GM19240 (cell line): ENCODE measurements at regions not wholly inside any gene's neighbourhood (a gene's known extent, or its start where the extent isn't known, plus 50 kb on each side); places are given as distances from the start of the nearest gene placed in this dataset.
"Not testable (repeated sequence)": the region's sequence is repeated elsewhere in the genome, so short reads cannot be mapped to it uniquely, and the experiment has no call there.

ENCODE experiments used
- DNase-seq: peaks from one replicate; pipeline ENCODE4 v3.0.0; 2011; ENCODE audit warnings: low spot score; ENCODE audit not compliant: insufficient read length

- no peak for DNase-seq
Observed at GRCh38 chr11:69869311-69869939, 50.2 kb upstream of the FGF3 start.

GRCh38 chr11:69870766-69871165, 51.5 kb upstream of the FGF3 start:
- DNase-seq, result no peak

GRCh38 chr11:69873166-69874077, 54.2 kb upstream of the FGF3 start:
- DNase-seq, result no peak

- no peak for DNase-seq
Observed at GRCh38 chr11:69874178-69874983, 55.2 kb upstream of the FGF3 start.

- DNase-seq, result no peak
Observed at GRCh38 chr11:69874984-69875624, 55.9 kb upstream of the FGF3 start.

- DNase-seq, result no peak
Observed at GRCh38 chr11:69876013-69876412, 56.8 kb upstream of the FGF3 start.

GRCh38 chr11:69877235-69877634, 58.0 kb upstream of the FGF3 start:
- no peak for DNase-seq

- not testable (repeated sequence) for DNase-seq
Observed at GRCh38 chr11:69877704-69878103, 58.5 kb upstream of the FGF3 start.

GRCh38 chr11:69878144-69878883, 59.1 kb upstream of the FGF3 start:
- DNase-seq, result no peak

- no peak for DNase-seq
Observed at GRCh38 chr11:69878927-69879728, 59.9 kb upstream of the FGF3 start.

- DNase-seq, result no peak
Observed at GRCh38 chr11:69879729-69880005, 60.5 kb upstream of the FGF3 start.

- DNase-seq, result no peak
Observed at GRCh38 chr11:69880041-69880825, 61.0 kb upstream of the FGF3 start.

GRCh38 chr11:69880826-69881445, 61.7 kb upstream of the FGF3 start:
- no peak for DNase-seq

GRCh38 chr11:69881467-69882269, 62.5 kb upstream of the FGF3 start:
- no peak for DNase-seq

GRCh38 chr11:69882270-69882608, 63.0 kb upstream of the FGF3 start:
- no peak for DNase-seq

GRCh38 chr11:69883292-69884255, 64.4 kb upstream of the FGF3 start:
- no peak for DNase-seq

- DNase-seq, result no peak
Observed at GRCh38 chr11:69884286-69884685, 65.1 kb upstream of the FGF3 start.
